HepG2 (cell line): ENCODE measurements at regions not wholly inside any gene's neighbourhood (a gene's known extent, or its start where the extent isn't known, plus 50 kb on each side); places are given as distances from the start of the nearest gene placed in this dataset.

Source experiments
- ATF3 ChIP-seq: sonication (generic); formaldehyde crosslinking; IDR thresholded peaks from 2 replicates; pipeline ENCODE4 v1.4.0; 2020; ENCODE audit warnings: missing genetic modification reagents
- DPF2 ChIP-seq: sonication (generic); formaldehyde crosslinking; IDR thresholded peaks from 2 replicates; pipeline ENCODE4 v1.4.0; 2020; ENCODE audit warnings: mild to moderate bottlenecking, low read depth, missing genetic modification reagents, borderline replicate concordance
- EED ChIP-seq: sonication (generic); formaldehyde crosslinking; IDR thresholded peaks from 2 replicates; pipeline ENCODE4 v1.5.0; 2020; ENCODE audit warnings: mild to moderate bottlenecking, missing genetic modification reagents
- EZH2 ChIP-seq: conservative IDR thresholded peaks from 2 replicates; pipeline ENCODE4 v1.6.1; 2012; ENCODE audit warnings: mild to moderate bottlenecking, low read depth, low read length, moderate library complexity
- KDM1A ChIP-seq: IDR thresholded peaks from 2 replicates; pipeline ENCODE4 v1.6.1; 2016; ENCODE audit warnings: missing compliant biosample characterization
- PTBP1 ChIP-seq: fragments of 200-400 bp; formaldehyde crosslinking; IDR thresholded peaks from 2 replicates; pipeline ENCODE4 v1.6.1; 2018; ENCODE audit warnings: low read length, low read depth; ENCODE audit not compliant: poor library complexity, severe bottlenecking

GRCh38 chr5:92561411-92561959 is 1019.5 kb downstream of the NR2F1-AS1 start:
- TF ChIP-seq ATF3 (no peak), EZH2 (no peak), EED (CRISPR knock-in tag) (no peak), DPF2 (CRISPR knock-in tag) (no peak), KDM1A (CRISPR knock-in tag) (no peak), PTBP1 (no peak)
